Forelimb muscle (tissue), 1 donor: ENCODE measurements at regions not wholly inside any gene's neighbourhood (a gene's known extent, or its start where the extent isn't known, plus 50 kb on each side); places are given as distances from the start of the nearest gene placed in this dataset.

Source experiments
- DNase-seq: peaks from one replicate; pipeline ENCODE4 v3.0.0-alpha.2; 2013; ENCODE audit warnings: low read depth

DNA sequence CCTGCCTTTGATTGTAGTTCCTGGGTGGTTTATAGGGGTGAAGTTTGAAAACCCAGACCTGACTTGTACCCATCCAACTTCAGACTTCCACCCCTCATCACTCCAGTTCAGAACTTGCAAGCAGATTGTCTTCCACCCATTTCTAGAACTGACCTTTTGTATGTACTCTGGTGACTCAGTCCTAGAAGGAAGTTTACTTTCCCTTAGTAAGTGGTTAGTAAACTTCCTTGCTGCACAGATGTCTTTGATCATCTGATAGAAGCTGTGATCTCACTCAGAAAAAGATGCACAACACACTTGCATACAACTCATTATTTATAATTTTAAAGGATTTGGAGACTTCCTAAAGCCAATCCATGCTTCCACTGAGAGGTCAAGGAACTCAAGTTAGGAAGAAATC is 368.0 kb downstream of the MFSD1 start:
- DNase-seq: no peak

DNA sequence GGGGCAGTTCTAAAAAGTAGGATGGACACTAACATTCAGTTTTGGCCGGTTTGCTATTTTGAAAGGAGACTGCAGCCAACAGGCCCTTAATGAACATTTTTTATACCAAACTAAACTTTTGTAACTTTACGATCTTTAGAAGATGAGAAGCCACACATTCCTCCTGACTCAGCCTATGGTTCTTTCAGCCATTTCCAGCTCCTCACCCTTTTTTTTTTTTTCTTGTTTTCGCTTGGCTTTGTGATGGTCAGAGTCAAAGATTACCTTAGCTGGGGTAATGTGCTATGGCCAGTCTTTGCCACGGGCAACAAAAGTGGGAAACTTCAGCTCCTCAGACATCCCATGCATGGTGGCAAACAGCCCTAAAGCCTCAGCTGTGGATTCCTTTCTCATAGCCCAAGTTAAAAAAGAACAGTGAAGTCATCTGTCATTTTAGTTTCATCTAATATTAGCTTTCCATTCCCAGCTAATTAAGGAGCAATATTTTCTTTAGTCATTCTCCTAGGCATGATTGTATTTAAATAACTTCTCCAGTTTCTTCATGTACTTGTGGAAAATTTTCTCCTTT is 368.7 kb downstream of the MFSD1 start:
- no peak for DNase-seq

DNA sequence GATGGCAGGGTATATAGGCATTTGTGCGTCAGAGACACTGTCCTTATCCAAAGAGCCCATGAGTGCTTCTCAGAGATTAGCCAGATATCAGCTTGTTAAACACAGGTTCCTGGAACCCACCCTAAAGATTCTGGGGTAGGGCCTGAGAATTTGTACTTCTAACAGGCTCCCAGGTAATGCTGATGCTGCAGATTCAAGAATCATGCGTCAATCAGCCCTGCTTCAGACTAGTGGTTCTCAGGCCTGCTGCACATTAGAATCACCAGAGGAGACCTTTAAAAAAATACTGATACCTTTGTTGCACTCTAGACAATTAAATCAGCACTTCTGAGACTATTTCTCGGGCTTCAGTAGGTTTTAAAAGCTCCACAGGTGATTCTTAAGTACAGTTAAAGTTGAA is 369.5 kb downstream of the MFSD1 start:
- no peak for DNase-seq

DNA sequence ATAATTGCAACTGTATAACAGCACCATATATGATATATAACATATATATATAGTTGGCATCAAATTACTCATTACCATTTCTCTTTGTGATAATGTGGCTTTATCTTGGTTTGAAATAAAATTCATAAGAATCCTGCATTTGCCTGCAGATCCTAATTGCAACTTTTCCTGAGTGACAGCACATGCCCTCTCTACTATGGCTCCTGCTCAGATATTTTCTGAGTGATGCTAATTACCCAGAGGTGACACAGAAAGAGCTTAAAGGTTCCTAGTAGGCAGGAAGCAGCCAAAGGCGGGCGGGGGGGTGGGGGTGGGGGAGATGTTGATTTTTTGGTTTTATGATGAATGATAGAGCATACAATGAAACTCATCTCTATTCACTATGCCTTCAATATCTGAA is 370.6 kb downstream of the MFSD1 start:
- DNase-seq: no peak

DNA sequence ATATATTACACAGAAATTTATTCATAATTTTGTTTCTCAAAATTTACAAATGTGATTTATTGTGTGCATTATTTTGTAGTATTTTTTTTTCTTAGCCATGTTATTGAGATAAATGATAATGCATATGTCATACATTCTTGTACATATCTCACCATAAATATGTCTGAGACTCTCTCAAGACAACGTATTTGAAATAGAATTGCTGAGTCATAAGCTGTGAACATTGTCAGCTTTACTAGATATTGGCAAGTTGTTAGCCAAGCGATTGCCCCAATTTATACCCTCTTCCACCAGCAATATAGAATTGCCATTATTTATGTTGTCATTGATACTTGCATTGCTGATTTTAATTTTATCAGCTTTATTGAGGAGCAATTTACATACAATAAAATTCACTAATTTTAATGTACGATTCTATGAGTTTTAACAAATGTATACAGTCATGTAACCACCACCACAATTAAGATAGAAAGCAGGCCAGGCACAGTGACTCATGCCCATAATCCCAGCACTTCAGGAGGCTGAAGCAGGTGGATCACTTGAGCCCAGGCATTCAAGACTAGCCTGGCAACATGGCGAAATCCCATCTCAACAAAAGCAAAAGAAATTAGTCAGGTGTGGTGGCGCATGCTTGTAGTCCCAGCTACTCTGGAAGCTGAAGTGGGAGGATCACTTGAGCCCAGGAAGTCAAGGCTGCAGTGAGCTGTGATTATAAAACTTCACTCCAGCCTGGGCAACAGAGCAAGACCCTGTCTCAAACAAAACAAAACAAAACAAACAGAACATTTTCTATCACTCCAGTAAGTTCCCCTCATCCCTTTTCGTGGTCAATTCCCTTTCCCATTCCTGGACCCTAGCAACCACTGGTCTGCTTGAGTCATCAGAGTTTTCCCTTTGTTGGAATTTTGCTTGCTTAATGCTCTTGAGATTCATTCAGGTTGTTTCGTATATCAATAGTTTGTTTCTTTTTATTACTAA is 373.1 kb downstream of the MFSD1 start:
- no peak for DNase-seq

DNA sequence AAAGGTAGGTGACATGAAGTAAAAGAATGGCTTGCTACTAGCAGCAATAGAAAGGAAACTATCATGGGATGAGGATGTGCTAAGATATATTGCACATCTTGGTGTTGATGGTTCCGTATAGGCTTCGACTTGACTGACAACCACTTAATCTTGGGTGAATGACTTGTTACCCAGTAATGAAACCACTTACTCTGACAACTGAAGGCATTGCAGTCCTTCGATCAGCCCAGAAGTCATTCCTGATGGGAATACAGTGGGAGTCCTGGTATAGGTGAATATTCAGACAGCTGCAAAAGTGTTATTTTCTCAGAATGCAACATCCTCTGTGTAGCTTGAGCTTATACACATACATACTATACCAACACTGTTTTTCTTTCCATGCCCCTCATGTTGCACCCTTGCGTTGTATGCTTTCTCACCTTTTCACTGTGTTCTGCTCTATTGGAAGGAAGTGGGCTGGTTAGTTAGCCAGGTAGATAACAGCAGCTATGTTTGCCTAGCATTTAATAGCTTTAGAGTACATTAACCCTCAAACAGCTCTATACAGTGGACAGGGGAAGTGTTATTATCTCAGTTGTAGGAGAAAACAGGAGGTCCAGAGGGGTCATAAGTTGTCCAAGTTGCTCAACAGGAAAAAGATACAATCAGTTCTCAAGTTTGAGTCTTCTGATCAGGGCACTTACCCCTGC is 376.5 kb downstream of the MFSD1 start:
- no peak for DNase-seq

DNA sequence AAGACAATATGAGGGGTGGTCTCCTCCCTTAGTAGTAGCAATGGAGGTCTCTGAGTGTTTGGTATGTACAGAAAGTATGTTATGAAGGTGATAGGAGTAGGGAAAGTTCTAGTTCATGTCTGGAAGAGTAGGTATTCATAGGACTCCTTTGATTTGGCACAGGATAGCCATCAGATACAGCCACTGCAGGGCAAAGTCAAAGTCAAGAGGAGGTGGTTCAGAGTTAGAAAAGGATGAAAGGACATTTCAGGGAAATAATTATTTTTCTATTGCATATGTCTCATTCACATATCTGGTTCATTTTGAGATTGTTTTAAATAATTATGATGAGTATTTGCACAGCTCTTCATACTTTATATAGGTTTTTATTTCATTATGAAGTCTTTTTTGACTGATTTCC is 381.1 kb downstream of the MFSD1 start:
- no peak for DNase-seq

DNA sequence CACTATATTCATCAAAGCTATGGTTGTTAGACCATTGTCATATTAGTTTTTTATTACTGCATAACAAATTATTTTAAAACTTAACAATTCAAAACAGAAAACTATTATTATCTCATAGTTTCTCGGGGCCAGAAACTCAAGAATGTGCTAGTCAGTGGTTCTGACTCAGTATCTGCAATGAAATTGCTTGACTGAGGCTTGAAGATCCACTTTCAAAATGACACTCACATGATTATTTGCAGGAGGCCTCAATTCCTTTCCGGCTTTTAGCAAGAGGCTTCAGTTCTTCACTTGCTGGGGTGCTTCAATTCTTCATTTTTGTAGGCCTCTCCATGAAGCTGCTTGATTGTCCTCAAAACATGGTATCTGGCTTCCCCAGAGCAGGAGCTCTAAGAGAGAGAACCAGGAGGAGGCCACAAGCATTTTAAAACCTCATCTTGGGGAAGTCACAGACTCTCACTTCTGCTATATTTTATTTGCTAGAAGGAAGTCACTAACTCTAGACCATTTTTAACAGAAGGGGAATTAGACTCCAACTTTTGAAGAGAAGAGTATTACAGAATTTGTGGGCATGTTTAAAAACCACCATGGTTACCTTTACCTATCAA is 383.7 kb downstream of the MFSD1 start:
- DNase-seq: no peak

DNA sequence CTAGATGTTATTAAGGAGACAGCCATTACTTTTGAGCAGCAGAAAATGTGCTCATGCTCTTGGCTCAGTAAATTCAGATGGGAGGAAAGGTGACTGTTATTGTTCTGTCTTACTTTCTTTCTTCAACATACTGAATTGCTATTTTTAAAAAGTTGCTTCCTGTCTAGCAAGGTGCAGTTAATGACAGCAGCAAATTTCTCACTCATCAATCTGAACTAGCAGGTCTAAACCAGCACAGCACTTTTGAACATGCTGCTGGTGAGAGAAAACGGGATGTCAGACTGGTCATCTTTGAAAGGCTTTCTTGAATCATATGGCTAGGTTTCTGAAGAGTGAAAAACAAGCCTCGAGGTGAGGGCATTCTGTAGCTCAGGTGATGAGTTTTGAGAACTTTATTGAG is 384.7 kb downstream of the MFSD1 start:
- no peak for DNase-seq

DNA sequence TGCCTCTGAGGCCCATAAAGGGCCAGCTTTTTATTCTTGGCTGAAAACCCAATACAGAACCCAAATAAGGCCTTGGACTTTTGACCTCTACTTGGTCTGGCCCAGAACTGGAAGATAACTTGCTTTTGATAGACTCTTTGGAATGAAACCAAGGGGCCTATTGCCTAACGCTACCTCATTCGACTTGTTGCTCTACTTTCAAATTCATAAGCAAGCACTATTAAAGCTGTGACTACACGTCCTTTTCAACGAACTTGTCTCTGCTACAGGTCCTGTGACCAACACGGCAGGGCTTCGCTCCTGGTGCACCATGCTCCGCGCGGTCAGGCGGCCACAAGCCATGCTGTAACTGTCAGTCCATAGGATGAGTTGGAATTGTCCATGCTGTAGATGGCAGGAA is 385.4 kb downstream of the MFSD1 start:
- no peak for DNase-seq

DNA sequence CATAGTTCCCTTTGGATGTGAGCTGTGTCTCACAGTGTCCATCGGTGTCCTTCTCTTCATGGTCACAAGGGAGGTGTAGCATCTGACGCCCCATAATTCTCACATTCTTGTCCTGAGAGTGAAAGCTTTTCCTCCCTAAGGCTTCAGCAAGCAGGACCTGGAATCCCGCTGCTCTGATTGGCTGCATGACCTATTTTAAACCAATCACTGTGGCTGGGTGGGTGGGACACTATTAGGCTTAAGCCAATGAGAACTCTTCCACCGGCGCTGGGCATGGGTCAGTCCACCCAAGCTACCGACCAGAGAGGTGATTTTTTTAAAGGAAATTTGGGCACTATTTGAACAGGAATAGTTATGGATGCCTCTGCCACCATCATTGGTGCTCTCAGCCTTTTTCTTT is 385.9 kb downstream of the MFSD1 start:
- DNase-seq: no peak

DNA sequence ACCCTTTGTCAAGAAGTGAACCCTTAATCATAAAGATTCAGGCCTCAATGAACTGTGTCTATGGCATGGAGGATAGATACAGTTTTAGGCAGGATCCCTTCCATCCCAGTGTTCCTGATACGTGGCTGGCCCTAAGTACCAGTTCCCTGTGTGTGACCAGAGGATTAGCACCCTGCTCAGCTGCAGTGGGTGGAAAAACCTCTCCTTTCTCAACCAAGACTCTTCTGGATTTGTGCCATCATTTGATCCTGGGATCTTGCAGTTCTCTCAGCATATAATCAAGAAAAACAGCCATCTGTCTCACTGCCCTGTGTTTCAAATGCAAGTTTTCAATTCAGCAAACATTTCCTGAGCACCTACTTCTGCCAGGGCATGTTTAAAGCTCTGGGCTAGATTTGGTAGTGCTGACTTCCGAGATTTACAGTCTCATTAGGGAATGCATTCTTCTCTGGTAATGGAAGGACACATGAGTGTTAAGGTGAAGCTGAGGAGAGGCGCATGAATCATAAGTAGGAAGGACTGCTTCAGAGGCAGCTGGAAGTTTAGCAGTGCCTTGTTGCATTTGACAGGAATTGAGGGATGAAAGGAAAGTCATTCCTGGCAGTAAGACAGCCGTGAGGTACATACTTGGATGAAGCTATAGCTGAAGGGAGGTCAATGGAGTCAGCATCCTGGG is 388.3 kb downstream of the MFSD1 start:
- DNase-seq: no peak

DNA sequence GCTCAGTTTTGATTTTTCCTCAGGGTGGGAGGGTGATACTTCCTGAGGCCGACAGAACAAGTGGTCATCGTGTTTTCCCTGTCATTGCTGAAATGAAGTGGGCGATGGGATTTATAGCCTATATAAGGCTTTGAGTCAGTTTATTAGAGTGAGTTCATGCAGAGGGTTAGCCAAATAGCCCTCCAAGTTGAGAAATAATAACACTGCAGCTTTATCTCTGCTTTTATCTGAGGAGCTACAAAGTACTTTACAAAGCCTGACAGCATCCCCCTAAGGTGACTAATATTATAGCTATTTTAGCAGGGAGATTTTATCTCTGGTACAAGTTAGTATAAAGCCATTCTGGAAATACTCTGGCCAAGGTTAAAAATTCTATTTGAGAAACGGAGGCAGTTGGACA is 389.6 kb downstream of the MFSD1 start:
- no peak for DNase-seq

DNA sequence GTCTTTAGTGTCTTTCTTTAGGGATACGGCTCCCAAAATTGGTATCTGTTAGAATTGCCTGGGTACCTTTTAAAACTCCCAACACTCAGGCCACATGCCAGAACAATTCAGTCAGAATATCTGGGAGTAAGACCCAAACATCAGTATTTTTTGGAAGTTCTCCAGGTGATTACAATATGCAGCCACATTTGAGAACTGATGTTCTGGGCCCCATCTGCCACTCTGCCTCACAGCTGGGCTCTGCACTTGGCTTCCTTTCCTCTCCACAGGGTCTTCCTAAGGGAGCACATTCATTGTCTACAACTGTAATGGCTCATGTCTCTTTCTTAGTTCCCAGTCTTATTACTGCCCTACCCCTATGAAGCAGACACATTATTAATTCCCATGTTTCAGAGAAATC is 394.5 kb downstream of the MFSD1 start:
- no peak for DNase-seq

DNA sequence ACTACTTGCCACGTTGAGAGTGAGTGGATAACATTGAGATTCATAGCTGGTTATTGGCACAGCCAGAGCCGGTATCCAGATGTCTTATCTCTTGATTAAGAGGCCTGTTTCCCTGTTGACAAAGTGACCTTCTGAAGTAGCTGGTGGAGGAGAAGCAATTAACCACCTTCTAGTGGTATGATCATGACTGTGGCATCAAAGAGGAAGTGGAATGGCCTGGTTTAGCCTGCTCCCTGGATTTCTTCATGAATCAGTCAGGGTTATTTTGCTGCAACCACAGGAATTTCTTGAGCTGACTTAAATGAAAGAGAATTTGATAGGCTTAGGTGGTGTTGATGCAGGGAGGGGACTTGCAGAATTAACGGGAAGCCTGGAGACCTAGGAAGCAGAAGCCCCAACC is 398.3 kb downstream of the MFSD1 start:
- no peak for DNase-seq

DNA sequence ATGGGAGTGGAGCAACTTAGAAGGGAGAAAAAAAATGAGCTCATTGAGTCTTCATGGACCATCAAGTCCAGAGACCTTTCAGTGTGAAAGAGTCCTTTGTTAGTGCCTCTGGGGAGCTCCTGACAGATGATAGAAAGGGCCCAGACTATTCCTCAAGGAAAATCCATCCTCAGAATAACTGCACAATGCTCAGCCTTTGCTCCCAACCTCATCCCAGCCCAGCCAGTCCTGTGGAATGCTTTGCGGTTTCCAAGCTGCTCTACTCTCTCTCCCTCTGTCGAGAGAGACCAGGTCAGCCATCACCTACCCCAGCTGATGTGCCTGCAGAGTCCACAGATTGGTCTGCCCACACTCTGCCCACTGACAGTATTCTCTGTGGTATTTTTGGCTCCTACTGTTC is 406.2 kb downstream of the MFSD1 start:
- DNase-seq: no peak

DNA sequence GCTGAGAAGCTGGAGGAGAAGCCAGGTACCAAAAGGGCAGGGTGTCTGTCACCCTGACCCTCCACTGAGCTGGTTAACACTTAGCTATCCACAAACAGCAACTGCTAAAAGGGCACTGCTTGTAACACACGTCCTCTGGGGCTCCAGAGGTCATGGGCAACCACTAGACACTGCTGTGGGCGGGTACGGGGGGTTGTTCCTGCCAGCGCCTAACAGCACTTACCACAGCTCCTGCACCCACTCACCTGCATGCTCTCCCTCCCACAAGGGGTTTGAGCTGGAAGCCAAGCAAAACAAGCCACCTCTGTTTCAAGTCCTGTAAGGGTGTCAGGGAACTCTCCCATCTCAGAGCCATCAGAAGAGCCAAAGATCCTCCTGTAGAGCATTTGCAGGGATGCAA is 407.6 kb downstream of the MFSD1 start:
- no peak for DNase-seq

DNA sequence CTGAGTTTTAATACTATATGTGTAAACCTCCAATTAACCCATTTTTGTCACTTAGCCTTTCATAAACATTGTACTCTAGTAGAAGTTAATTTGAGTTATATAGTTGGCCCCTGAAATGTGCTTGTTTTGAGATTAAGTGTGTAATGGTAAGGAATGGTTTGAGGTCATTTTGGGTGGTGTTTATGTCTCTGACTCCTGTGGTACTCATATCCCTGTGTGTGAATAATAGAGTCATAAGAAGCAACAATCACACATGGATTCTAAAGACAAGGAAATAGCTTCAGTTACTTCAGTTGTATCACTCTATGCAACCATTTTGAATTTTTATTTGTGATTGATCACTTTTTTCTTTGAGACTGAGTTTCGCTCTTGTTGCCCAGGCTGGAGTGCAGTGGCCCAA is 408.5 kb downstream of the MFSD1 start:
- no peak for DNase-seq

DNA sequence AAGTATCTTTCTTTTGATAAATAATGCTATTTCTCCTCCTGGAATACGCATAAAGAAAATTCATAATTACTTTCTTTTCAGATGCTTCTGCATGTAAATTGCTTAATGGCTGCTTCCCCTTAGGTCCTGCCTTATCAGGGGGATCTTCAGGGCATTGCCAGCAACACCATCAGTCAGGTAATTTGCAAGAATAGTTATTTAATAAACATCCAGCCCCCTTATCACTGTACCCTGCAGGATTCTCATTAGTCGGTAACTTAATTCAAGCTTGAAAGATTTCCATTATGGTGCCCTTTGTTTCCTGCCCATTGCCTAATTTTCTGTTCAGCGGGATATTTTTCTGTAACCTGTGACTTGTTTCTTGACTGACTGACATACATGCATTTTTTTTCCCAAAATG is 414.5 kb downstream of the MFSD1 start:
- DNase-seq: no peak

DNA sequence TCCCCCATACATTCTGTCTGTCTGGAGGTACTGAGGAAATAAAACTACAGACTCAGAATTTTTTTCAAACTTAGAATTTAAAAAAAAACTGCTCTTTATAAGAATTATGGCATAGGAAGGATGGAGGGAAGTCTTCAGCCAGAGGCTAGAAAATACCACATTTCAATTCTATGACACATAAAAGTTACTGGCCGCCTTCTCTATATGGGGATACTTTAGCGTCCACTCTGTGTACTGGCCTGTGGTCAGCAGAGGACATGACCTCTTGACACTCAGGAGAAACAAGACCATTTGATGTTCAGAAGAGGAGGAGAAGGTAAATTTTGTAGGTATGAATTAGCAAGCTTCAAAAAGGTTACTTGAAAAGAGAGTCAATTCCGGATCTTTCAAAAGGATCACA is 417.4 kb downstream of the MFSD1 start:
- DNase-seq: no peak

DNA sequence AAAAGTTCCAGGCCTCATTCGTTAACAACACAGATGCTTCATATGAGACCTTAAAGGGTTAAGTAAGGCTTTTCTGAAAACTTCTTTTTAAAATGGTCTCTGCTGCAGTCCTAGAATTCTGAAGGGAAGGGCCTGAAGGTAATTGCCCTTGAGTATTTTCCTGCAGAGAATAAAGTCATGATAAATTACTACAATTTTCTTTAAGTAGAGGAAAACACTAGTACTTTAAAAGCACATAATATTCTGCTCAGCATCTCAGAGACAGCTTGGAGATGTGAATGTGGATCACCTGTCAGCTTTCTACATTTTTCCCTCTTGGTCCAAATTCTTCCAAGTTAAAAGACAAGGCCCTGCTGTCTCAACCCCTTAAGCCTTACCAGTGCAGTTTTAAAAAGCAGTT is 419.5 kb downstream of the MFSD1 start:
- DNase-seq: no peak

DNA sequence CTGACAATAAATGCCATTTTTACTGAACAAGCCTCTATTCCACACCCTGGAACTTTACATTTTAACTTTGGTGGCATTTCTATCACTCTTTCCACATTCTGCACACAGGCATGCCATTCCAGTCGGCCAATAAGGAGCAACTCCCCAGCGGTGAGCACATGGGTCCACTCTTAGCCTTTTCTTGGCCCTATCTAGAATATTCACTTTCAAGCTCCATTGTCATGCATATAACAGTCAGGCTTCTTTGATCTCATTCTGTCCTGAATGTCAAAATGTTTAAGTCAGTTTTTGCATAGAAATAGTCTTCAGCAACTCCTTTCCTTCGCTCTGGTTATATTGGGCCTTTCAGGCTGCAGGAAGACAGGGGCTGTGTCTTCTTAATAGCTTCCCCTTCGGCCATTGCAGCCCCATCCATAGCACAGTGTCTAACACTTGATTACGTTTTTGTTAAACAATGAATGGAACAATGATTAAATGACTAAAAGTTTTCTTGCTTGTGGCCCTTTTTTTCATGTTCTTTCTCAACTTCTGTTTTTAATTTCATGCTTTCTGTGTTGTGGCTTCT is 427.3 kb downstream of the MFSD1 start:
- no peak for DNase-seq
